ENCODE measurements at regions not wholly inside any gene's neighbourhood (a gene's known extent, or its start where the extent isn't known, plus 50 kb on each side); places are given as distances from the start of the nearest gene placed in this dataset.
"Not testable (repeated sequence)": the region's sequence is repeated elsewhere in the genome, so short reads cannot be mapped to it uniquely, and the experiment has no call there.

DNA sequence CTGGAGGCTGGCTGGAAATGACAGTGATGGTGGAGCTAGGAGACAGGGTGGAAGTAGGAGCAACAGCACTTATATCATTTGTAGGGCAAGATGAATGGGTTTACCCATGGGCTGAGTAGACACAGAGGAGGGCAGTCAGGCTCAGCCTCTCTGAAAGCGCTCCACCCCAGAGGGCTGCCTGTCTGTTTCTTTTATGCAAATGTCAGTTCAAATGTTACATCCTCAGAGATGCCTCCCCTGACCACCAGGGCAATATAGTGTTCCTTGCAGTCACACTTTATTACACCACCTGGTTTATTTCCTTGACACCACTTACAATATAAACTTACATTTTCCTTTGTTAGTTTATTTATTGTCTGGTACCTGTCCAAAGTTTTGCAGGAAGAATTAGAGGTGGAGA, 159.5 kb upstream of the IL12B start:
- Histone ChIP-seq H3K4me3 (ENCODE audit: low read length in 2 of 2) (no peak overlapping the region), H3K36me3 (ENCODE audit: control insufficient read depth in 1 of 2, insufficient read depth in 2 of 2, low read length in 1 of 2) (no peaks in the 10 kb centered on the region), H3K9me3 (ENCODE audit: control insufficient read depth, low read length) (no peaks in the 10 kb centered on the region), H3K4me1 (ENCODE audit: control insufficient read depth in 1 of 2, insufficient read depth in 2 of 2, low read length in 2 of 2) (no peaks in the 10 kb centered on the region), H3K27me3 (ENCODE audit: control insufficient read depth in 1 of 2, insufficient read depth in 2 of 2, low read length in 1 of 2) (peaks cover 0 to 2% of the 10 kb centered on the region in 2 donors), H3K27ac (ENCODE audit: low read depth in 1 of 2, low read length in 2 of 2) (no peak overlapping the region)
- 94 to 100% methylated on average over 1 of the region's 1 CpG for WGBS, 2 donors
- intact Hi-C loops (cut with DNase I) = no loop called here
- ATAC-seq (ENCODE audit: low FRiP score) = no peak
- DNase-seq = no peak

DNA sequence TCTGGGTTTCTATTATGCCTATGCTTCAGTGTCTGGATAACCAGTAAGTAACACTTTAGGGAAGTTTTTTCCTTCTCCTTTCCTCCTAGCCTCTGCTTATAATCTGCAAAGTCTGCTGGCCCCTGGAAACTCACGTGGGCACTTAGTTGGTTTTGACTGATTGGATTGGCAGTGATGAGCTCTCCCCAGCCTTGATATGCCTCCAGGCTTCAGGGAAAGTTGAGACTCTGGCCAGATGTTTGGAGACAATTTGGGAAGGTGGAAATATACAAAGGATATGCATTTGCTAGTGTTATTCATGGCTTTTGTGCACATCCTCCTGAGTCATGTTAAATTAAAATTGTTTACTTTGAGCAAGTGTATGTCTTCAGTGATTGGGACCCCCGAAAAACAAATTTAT, 160.2 kb upstream of the IL12B start:
- intact Hi-C loops (cut with DNase I) = no loop called here
- Histone ChIP-seq H3K36me3 (ENCODE audit: control insufficient read depth in 1 of 2, insufficient read depth in 2 of 2, low read length in 1 of 2) (no peaks in the 10 kb centered on the region), H3K4me1 (ENCODE audit: control insufficient read depth in 1 of 2, insufficient read depth in 2 of 2, low read length in 2 of 2) (no peaks in the 10 kb centered on the region), H3K27me3 (ENCODE audit: control insufficient read depth in 1 of 2, insufficient read depth in 2 of 2, low read length in 1 of 2) (peaks cover 0 to 2% of the 10 kb centered on the region in 2 donors), H3K9me3 (ENCODE audit: control insufficient read depth, low read length) (no peaks in the 10 kb centered on the region), H3K27ac (ENCODE audit: low read depth in 1 of 2, low read length in 2 of 2) (no peak overlapping the region), H3K4me3 (ENCODE audit: low read length in 2 of 2) (no peak overlapping the region)
- ATAC-seq (ENCODE audit: low FRiP score) (no peak), DNase-seq (no peak)
- 50 to 57% methylated on average over 2 of the region's 2 CpGs for WGBS, 2 donors

DNA sequence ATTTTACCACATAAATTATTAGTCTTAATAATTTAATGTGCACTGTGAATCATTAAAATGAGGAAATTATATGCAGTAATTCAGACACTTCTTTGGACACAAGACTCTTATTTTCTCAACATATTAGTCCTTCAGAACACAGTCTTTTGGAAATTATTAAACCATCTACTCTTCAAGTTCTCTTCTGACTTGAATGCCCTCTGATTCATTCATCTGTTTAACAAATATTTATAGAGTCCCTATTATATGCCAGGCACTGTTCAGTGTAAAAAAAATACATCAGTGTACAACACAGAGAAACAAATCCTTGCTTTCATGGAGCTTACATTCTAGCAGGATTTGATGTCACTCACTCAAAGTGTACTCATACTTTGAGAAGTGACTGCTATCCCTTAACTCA, 163.4 kb upstream of the IL12B start:
- Histone ChIP-seq H3K4me1 (ENCODE audit: control insufficient read depth in 1 of 2, insufficient read depth in 2 of 2, low read length in 2 of 2) (no peaks in the 10 kb centered on the region), H3K4me3 (ENCODE audit: low read length in 2 of 2) (no peak overlapping the region), H3K9me3 (ENCODE audit: control insufficient read depth, low read length) (no peaks in the 10 kb centered on the region), H3K27ac (ENCODE audit: low read depth in 1 of 2, low read length in 2 of 2) (no peak overlapping the region), H3K36me3 (ENCODE audit: control insufficient read depth in 1 of 2, insufficient read depth in 2 of 2, low read length in 1 of 2) (no peaks in the 10 kb centered on the region), H3K27me3 (ENCODE audit: control insufficient read depth in 1 of 2, insufficient read depth in 2 of 2, low read length in 1 of 2) (peaks cover 0 to 2% of the 10 kb centered on the region in 2 donors)
- intact Hi-C loops (cut with DNase I) = no loop called here
- no peak for DNase-seq
- ATAC-seq (ENCODE audit: low FRiP score) = no peak

DNA sequence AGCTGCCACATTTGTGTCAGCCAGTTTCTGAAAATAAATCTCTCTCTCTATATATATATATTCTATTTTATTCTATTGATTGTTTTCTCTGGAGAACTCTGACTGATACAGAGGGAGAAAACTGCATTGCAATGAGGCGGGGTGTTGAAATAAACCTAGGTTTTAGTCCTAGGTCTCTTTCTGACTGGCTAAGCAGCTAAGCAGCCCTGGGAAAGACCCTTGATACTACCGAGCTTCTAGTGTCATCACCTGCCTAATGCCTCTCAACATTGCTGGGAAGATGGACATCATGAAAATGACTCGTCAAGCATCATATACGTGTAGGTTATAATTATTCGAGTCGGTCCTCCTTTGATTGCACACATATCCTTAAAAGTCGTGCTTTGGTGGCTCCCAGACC, 166.5 kb upstream of the IL12B start:
- no peak overlapping the region for H3K27ac ChIP-seq (ENCODE audit: low read depth in 1 of 2, low read length in 2 of 2)
- no peak overlapping the region for H3K4me3 ChIP-seq (ENCODE audit: low read length in 2 of 2)
- DNase-seq (no peak), ATAC-seq (ENCODE audit: low FRiP score) (no peak)
- H3K36me3 ChIP-seq (ENCODE audit: control insufficient read depth in 1 of 2, insufficient read depth in 2 of 2, low read length in 1 of 2) = no peaks in the 10 kb centered on the region
- no peaks in the 10 kb centered on the region for H3K4me1 ChIP-seq (ENCODE audit: control insufficient read depth in 1 of 2, insufficient read depth in 2 of 2, low read length in 2 of 2)
- intact Hi-C loops (cut with DNase I) = loop anchor here in 1 of 2 donors (5.0 kb wide), 1 partner anchor 39 kb away; no protein-coding TSS in a partner anchor
- H3K27me3 ChIP-seq (ENCODE audit: control insufficient read depth in 1 of 2, insufficient read depth in 2 of 2, low read length in 1 of 2) = no peaks in the 10 kb centered on the region
- H3K9me3 ChIP-seq (ENCODE audit: control insufficient read depth, low read length) = no peaks in the 10 kb centered on the region
- 94 to 96% methylated on average over 7 of the region's 7 CpGs for WGBS, 2 donors

DNA sequence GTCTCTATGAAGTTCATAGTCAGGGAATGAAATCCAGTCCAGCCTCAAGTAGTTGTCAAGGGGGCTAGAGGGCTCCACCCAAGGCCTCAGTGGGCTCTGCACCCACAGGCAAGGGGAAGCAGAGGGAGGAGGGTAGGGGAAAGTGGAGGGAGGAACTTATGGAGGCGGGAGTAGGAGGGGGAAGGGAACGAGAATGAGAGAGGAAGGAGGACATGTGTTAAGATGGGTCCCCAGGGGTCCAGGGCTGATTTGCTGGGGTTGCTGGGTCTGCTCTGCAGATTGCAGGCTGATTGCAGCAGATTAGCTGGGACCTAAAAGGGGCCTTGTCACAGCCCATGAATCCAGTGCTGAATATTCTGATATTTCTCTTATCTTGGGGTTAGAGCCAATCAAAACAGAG, 166.9 kb upstream of the IL12B start:
- Histone ChIP-seq H3K27ac (ENCODE audit: low read depth in 1 of 2, low read length in 2 of 2) (no peak overlapping the region), H3K4me1 (ENCODE audit: control insufficient read depth in 1 of 2, insufficient read depth in 2 of 2, low read length in 2 of 2) (no peaks in the 10 kb centered on the region), H3K27me3 (ENCODE audit: control insufficient read depth in 1 of 2, insufficient read depth in 2 of 2, low read length in 1 of 2) (no peaks in the 10 kb centered on the region), H3K36me3 (ENCODE audit: control insufficient read depth in 1 of 2, insufficient read depth in 2 of 2, low read length in 1 of 2) (no peaks in the 10 kb centered on the region), H3K4me3 (ENCODE audit: low read length in 2 of 2) (no peak overlapping the region), H3K9me3 (ENCODE audit: control insufficient read depth, low read length) (no peaks in the 10 kb centered on the region)
- ATAC-seq (ENCODE audit: low FRiP score) (no peak), DNase-seq (no peak)
- 41 to 57% methylated on average over 2 of the region's 2 CpGs for WGBS, 2 donors
- intact Hi-C loops (cut with DNase I) = loop anchor here in 1 of 2 donors (5.0 kb wide), 1 partner anchor 40 kb away; no protein-coding TSS in a partner anchor

DNA sequence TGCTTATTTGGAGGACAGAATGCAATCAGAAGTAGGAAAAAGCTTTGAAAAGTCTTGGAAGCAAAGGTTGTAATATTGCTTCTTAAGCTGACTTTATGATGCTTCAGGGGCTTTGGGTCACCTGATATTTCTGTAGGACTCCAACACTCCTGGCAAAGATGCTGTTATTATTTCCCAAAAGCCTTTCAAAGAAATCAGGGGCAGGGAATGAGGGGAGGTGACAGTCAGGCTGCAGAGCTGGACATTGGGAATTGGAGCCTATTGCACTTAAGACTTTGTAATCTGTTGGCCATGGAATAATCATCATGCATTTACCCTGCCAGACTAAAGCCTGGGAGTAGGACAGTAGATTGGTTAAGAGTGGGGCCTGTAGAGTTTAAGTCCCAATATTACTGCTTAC, 168.3 kb upstream of the IL12B start:
- DNase-seq = no peak
- Histone ChIP-seq H3K36me3 (ENCODE audit: control insufficient read depth in 1 of 2, insufficient read depth in 2 of 2, low read length in 1 of 2) (no peaks in the 10 kb centered on the region), H3K9me3 (ENCODE audit: control insufficient read depth, low read length) (no peaks in the 10 kb centered on the region), H3K4me1 (ENCODE audit: control insufficient read depth in 1 of 2, insufficient read depth in 2 of 2, low read length in 2 of 2) (no peaks in the 10 kb centered on the region), H3K4me3 (ENCODE audit: low read length in 2 of 2) (no peak overlapping the region), H3K27me3 (ENCODE audit: control insufficient read depth in 1 of 2, insufficient read depth in 2 of 2, low read length in 1 of 2) (no peaks in the 10 kb centered on the region), H3K27ac (ENCODE audit: low read depth in 1 of 2, low read length in 2 of 2) (no peak overlapping the region)
- no peak for ATAC-seq (ENCODE audit: low FRiP score)
- intact Hi-C loops (cut with DNase I) = loop anchor here in 1 of 2 donors (5.0 kb wide), 1 partner anchor 41 kb away; no protein-coding TSS in a partner anchor

DNA sequence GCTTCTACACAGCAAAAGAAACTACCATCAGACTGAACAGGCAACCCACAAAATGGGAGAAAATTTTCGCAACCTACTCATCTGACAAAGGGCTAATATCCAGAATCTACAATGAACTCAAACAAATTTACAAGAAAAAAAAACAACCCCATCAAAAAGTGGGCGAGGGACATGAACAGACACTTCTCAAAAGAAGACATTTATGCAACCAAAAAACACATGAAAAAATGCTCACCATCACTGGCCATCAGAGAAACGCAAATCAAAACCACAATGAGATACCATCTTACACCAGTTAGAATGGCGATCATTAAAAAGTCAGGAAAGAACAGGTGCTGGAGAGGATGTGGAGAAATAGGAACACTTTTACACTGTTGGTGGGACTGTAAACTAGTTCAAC, 171.8 kb upstream of the IL12B start:
- H3K27me3 ChIP-seq (ENCODE audit: control insufficient read depth in 1 of 2, insufficient read depth in 2 of 2, low read length in 1 of 2); ATAC-seq (ENCODE audit: low FRiP score); H3K4me3 ChIP-seq (ENCODE audit: low read length in 2 of 2); intact Hi-C loops (cut with DNase I); DNase-seq; H3K9me3 ChIP-seq (ENCODE audit: control insufficient read depth, low read length); H3K27ac ChIP-seq (ENCODE audit: low read depth in 1 of 2, low read length in 2 of 2); H3K36me3 ChIP-seq (ENCODE audit: control insufficient read depth in 1 of 2, insufficient read depth in 2 of 2, low read length in 1 of 2); H3K4me1 ChIP-seq (ENCODE audit: control insufficient read depth in 1 of 2, insufficient read depth in 2 of 2, low read length in 2 of 2): not testable (repeated sequence)
- WGBS, 2 donors = 91 to 94% methylated on average over 3 to 4 of the region's 4 CpGs

DNA sequence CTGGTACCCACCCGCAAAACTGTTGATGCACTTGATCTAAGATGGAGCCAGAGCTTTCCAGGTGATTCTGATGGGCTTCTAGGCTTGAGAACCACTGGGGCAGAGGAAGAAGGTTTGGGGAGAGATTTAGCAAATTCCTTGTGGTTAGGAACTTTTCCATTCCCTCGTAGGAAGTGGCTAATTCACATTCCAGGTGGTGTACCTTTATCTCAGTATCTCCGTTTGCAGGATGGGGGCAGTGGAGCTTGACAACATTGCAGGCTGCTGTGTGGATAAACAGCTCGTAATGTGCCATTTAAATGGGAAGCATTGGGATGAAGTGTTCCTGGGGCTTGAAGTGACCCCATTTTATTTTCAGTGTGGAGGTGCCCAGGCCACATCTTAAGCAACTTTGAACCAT, 172.9 kb upstream of the IL12B start:
- intact Hi-C loops (cut with DNase I) = no loop called here
- no peaks in the 10 kb centered on the region for H3K27me3 ChIP-seq (ENCODE audit: control insufficient read depth in 1 of 2, insufficient read depth in 2 of 2, low read length in 1 of 2)
- no peak overlapping the region for H3K4me3 ChIP-seq (ENCODE audit: low read length in 2 of 2)
- H3K9me3 ChIP-seq (ENCODE audit: control insufficient read depth, low read length) = no peaks in the 10 kb centered on the region
- peaks cover 2 to 5% of the 10 kb centered on the region in 2 donors for H3K4me1 ChIP-seq (ENCODE audit: control insufficient read depth in 1 of 2, insufficient read depth in 2 of 2, low read length in 2 of 2)
- DNase-seq = no peak
- WGBS, 2 donors = 94 to 95% methylated on average over 4 of the region's 4 CpGs
- no peak overlapping the region for H3K27ac ChIP-seq (ENCODE audit: low read depth in 1 of 2, low read length in 2 of 2)
- ATAC-seq (ENCODE audit: low FRiP score) = no peak
- H3K36me3 ChIP-seq (ENCODE audit: control insufficient read depth in 1 of 2, insufficient read depth in 2 of 2, low read length in 1 of 2) = no peaks in the 10 kb centered on the region

DNA sequence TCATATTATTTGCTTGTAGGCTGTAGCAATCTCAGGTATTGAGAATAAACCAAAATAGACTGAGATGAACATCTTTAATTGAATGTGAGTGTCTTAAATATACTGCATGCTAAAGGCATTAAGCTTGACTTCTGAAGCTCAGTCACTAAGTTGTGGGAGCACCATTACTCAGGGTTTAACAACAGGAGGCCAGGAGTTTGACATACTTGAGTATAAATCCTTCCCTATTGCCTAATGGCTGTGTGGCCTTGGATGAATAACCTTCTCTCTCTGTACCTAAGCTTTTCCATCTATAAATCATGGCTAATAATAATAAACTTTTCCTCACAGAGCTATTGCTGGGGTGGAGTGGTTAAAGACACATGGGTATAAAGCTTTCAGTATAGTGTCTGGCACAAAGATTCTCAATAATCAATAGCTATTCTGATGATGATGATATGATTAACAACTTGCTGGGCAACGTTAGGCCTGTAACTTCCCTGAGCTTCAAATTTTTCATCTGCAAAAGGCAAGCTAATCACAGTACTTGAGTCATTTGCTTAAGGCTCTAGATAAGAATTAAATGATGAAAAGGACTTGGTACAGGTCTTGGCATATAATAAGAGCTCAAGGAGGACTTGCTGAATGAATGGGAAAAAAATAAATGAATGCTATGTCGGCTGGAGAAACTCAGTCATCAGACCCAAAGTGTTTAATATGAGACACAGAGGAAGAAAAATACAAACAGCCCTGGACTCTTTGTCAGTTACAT, 174.0 kb upstream of the IL12B start:
- WGBS, 2 donors = 2 to 10% methylated on average over 2 of the region's 2 CpGs

More for the DNA sequence above, 174.0 kb upstream of the IL12B start:
- intact Hi-C loops (cut with DNase I) = no loop called here
- H3K4me3 ChIP-seq (ENCODE audit: low read length in 2 of 2) = no peak overlapping the region
- DNase-seq (no peak), ATAC-seq (ENCODE audit: low FRiP score) (peak; percentile 49)
- peak overlapping the region; percentile 43 to 90 for H3K27ac ChIP-seq (ENCODE audit: low read depth in 1 of 2, low read length in 2 of 2)
- H3K4me1 ChIP-seq (ENCODE audit: control insufficient read depth in 1 of 2, insufficient read depth in 2 of 2, low read length in 2 of 2) = peaks cover 2 to 7% of the 10 kb centered on the region in 2 donors
- H3K36me3 ChIP-seq (ENCODE audit: control insufficient read depth in 1 of 2, insufficient read depth in 2 of 2, low read length in 1 of 2) = no peaks in the 10 kb centered on the region
- no peaks in the 10 kb centered on the region for H3K27me3 ChIP-seq (ENCODE audit: control insufficient read depth in 1 of 2, insufficient read depth in 2 of 2, low read length in 1 of 2)
- no peaks in the 10 kb centered on the region for H3K9me3 ChIP-seq (ENCODE audit: control insufficient read depth, low read length)

Measured in aorta (tissue), 5 donors.